ENCODE measurements at regions not wholly inside any gene's neighbourhood (a gene's known extent, or its start where the extent isn't known, plus 50 kb on each side); places are given as distances from the start of the nearest gene placed in this dataset.
"Not testable (repeated sequence)": the region's sequence is repeated elsewhere in the genome, so short reads cannot be mapped to it uniquely, and the experiment has no call there.

GRCh38 chr13:84187626-84188025 lies 305.4 kb upstream of the SLITRK1 start:
- DNase-seq (ENCODE audit: low spot score) = no peak

GRCh38 chr13:84139561-84140158 lies 257.4 kb upstream of the SLITRK1 start:
- DNase-seq (ENCODE audit: low spot score) = no peak

GRCh38 chr13:84137292-84137691 lies 255.0 kb upstream of the SLITRK1 start:
- no peak for DNase-seq (ENCODE audit: low spot score)

GRCh38 chr13:84136582-84136981 lies 254.3 kb upstream of the SLITRK1 start:
- no peak for DNase-seq (ENCODE audit: low spot score)

- no peak for DNase-seq (ENCODE audit: low spot score)
Measured at GRCh38 chr13:84132491-84132890, 250.2 kb upstream of the SLITRK1 start.

GRCh38 chr13:84131249-84131648 lies 249.0 kb upstream of the SLITRK1 start:
- no peak for DNase-seq (ENCODE audit: low spot score)

GRCh38 chr13:84130495-84131114 lies 248.3 kb upstream of the SLITRK1 start:
- no peak for DNase-seq (ENCODE audit: low spot score)

- no peak for DNase-seq (ENCODE audit: low spot score)
Measured at GRCh38 chr13:84129966-84130365, 247.7 kb upstream of the SLITRK1 start.

GRCh38 chr13:84127597-84128128 lies 245.4 kb upstream of the SLITRK1 start:
- no peak for DNase-seq (ENCODE audit: low spot score)

GRCh38 chr13:84126671-84127171 lies 244.4 kb upstream of the SLITRK1 start:
- no peak for DNase-seq (ENCODE audit: low spot score)

- DNase-seq (ENCODE audit: low spot score) = no peak
Measured at GRCh38 chr13:84121456-84121855, 239.2 kb upstream of the SLITRK1 start.

- no peak for DNase-seq (ENCODE audit: low spot score)
Measured at GRCh38 chr13:84118839-84119409, 236.7 kb upstream of the SLITRK1 start.

GRCh38 chr13:84098273-84098672 lies 216.0 kb upstream of the SLITRK1 start:
- no peak for DNase-seq (ENCODE audit: low spot score)

- no peak for DNase-seq (ENCODE audit: low spot score)
Measured at GRCh38 chr13:84097148-84097547, 214.9 kb upstream of the SLITRK1 start.

- no peak for DNase-seq (ENCODE audit: low spot score)
Measured at GRCh38 chr13:84096216-84096615, 213.9 kb upstream of the SLITRK1 start.

- no peak for DNase-seq (ENCODE audit: low spot score)
Measured at GRCh38 chr13:84088996-84089395, 206.7 kb upstream of the SLITRK1 start.

- no peak for DNase-seq (ENCODE audit: low spot score)
Measured at GRCh38 chr13:84086847-84087162, 204.5 kb upstream of the SLITRK1 start.

- not testable (repeated sequence) for DNase-seq (ENCODE audit: low spot score)
Measured at GRCh38 chr13:84086098-84086846, 204.0 kb upstream of the SLITRK1 start.

GRCh38 chr13:84082462-84082861 lies 200.2 kb upstream of the SLITRK1 start:
- no peak for DNase-seq (ENCODE audit: low spot score)

GRCh38 chr13:84080748-84081530 lies 198.7 kb upstream of the SLITRK1 start:
- no peak for DNase-seq (ENCODE audit: low spot score)

GRCh38 chr13:84077271-84077670 lies 195.0 kb upstream of the SLITRK1 start:
- no peak for DNase-seq (ENCODE audit: low spot score)

GRCh38 chr13:84076280-84076679 lies 194.0 kb upstream of the SLITRK1 start:
- DNase-seq (ENCODE audit: low spot score) = no peak
